ENCODE measurements at regions not wholly inside any gene's neighbourhood (a gene's known extent, or its start where the extent isn't known, plus 50 kb on each side); places are given as distances from the start of the nearest gene placed in this dataset.

DNA sequence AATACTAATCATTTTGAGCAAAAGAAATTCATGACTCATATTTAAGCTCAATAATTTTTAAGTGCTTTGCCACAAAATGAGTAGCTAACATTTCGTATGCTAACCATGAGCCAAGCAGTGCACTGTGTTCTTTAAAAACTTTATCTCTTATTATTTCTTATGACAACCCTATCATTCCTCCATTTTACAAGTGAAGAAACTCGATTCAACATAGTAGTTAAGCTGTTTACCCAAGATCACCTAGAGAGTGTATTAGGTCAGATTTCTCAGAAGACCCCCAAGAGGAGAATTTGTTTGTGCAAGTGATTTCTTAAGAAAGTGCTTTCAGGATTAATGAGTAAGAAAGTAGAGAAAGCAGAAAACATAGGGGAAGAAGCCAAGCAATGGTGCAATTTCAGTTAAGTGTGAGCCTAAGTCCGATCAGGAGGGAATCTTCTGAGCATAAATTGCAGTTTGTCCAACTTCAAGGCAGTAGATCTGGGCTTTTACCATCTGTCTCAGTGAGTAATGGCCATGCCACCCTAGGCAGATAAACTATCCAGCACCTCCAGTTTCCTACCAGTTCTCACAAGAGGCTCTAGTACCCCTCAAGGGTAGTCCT, 202.7 kb downstream of the SCG2 start:
- H3K27me3 Mint-ChIP-seq (ENCODE audit: low read depth) = no peaks in the 10 kb centered on the region
- H3K4me1 Mint-ChIP-seq = peaks cover 8% of the 10 kb centered on the region
- H3K27ac Mint-ChIP-seq = no peak overlapping the region
- peaks cover 14% of the 10 kb centered on the region for H3K9me3 Mint-ChIP-seq
- ATAC-seq = no peak
- CTCF ChIA-PET = no interaction called here
- peaks cover 5% of the 10 kb centered on the region for H3K36me3 Mint-ChIP-seq
- no peak overlapping the region for H3K4me3 Mint-ChIP-seq
- POLR2A ChIA-PET = no interaction called here
- TF ChIP-seq, protein P1, sequence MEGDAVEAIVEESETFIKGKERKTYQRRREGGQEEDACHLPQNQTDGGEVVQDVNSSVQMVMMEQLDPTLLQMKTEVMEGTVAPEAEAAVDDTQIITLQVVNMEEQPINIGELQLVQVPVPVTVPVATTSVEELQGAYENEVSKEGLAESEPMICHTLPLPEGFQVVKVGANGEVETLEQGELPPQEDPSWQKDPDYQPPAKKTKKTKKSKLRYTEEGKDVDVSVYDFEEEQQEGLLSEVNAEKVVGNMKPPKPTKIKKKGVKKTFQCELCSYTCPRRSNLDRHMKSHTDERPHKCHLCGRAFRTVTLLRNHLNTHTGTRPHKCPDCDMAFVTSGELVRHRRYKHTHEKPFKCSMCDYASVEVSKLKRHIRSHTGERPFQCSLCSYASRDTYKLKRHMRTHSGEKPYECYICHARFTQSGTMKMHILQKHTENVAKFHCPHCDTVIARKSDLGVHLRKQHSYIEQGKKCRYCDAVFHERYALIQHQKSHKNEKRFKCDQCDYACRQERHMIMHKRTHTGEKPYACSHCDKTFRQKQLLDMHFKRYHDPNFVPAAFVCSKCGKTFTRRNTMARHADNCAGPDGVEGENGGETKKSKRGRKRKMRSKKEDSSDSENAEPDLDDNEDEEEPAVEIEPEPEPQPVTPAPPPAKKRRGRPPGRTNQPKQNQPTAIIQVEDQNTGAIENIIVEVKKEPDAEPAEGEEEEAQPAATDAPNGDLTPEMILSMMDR (IDR thresholded peaks at IDR 0.05) = no peak
- no peak for TF ChIP-seq NFE2L1 (CRISPR knock-in tag; IDR thresholded peaks at IDR 0.05)
- no peak for DNase-seq (ENCODE audit: low spot score)

DNA sequence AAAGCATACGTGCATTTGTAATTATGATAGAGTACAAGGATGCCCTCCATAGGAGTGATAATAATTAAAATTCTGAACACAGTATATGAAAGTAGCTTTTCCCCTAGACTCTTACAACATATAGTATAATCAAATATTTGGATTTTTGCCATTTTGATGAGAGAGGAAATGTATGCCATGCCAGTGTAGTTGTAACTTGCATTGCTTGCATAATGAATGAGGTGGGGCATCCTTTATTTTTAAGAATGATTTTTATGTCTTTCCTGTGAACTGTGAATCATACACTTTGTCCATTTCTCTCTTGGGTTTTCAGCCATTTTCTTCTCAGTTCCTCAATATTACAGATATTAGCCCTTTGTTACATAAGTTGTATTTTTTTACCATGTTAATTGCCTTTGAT, 197.5 kb downstream of the SCG2 start:
- CTCF ChIA-PET = no interaction called here
- Mint-ChIP-seq H3K36me3 (no peaks in the 10 kb centered on the region), H3K9me3 (no peaks in the 10 kb centered on the region), H3K4me1 (peaks cover 8% of the 10 kb centered on the region), H3K4me3 (no peak overlapping the region), H3K27ac (no peak overlapping the region), H3K27me3 (ENCODE audit: low read depth) (no peaks in the 10 kb centered on the region)
- no peak for ATAC-seq
- POLR2A ChIA-PET = no interaction called here
- DNase-seq (ENCODE audit: low spot score) = no peak
- TF ChIP-seq PRRX2 (CRISPR knock-in tag; IDR thresholded peaks at IDR 0.05) = no peak
- TF ChIP-seq, protein P2, sequence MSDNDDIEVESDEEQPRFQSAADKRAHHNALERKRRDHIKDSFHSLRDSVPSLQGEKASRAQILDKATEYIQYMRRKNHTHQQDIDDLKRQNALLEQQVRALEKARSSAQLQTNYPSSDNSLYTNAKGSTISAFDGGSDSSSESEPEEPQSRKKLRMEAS (CRISPR knock-in tag; IDR thresholded peaks at IDR 0.05) = no peak
- no peak for TF ChIP-seq GABPB1 (CRISPR knock-in tag; IDR thresholded peaks at IDR 0.05)
- TF ChIP-seq ZNF416 (CRISPR knock-in tag; IDR thresholded peaks at IDR 0.05) = no peak
- TF ChIP-seq TCF7 (CRISPR knock-in tag; IDR thresholded peaks at IDR 0.05; ENCODE audit: low read depth) = no peak
- TF ChIP-seq JUN (CRISPR knock-in tag; IDR thresholded peaks at IDR 0.05) = no peak
- TF ChIP-seq RELA (CRISPR knock-in tag; IDR thresholded peaks at IDR 0.05; ENCODE audit: borderline replicate concordance) = no peak
- no peak for TF ChIP-seq SMAD3 (CRISPR knock-in tag; IDR thresholded peaks at IDR 0.05; ENCODE audit: borderline replicate concordance)
- no peak for TF ChIP-seq IRF2 (CRISPR knock-in tag; IDR thresholded peaks at IDR 0.05; ENCODE audit: borderline replicate concordance, low read depth)
- no peak for TF ChIP-seq GRHL2 (CRISPR knock-in tag; IDR thresholded peaks at IDR 0.05; ENCODE audit: insufficient replicate concordance, severe bottlenecking)
- TF ChIP-seq FOXK1 (CRISPR knock-in tag; IDR thresholded peaks at IDR 0.05) = no peak
- TF ChIP-seq SP1 (CRISPR knock-in tag; conservative IDR thresholded peaks at IDR 0.05) = no peak
- TF ChIP-seq CREB1 (CRISPR knock-in tag; IDR thresholded peaks at IDR 0.05) = no peak
- TF ChIP-seq, protein P3, sequence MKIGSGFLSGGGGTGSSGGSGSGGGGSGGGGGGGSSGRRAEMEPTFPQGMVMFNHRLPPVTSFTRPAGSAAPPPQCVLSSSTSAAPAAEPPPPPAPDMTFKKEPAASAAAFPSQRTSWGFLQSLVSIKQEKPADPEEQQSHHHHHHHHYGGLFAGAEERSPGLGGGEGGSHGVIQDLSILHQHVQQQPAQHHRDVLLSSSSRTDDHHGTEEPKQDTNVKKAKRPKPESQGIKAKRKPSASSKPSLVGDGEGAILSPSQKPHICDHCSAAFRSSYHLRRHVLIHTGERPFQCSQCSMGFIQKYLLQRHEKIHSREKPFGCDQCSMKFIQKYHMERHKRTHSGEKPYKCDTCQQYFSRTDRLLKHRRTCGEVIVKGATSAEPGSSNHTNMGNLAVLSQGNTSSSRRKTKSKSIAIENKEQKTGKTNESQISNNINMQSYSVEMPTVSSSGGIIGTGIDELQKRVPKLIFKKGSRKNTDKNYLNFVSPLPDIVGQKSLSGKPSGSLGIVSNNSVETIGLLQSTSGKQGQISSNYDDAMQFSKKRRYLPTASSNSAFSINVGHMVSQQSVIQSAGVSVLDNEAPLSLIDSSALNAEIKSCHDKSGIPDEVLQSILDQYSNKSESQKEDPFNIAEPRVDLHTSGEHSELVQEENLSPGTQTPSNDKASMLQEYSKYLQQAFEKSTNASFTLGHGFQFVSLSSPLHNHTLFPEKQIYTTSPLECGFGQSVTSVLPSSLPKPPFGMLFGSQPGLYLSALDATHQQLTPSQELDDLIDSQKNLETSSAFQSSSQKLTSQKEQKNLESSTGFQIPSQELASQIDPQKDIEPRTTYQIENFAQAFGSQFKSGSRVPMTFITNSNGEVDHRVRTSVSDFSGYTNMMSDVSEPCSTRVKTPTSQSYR (CRISPR knock-in tag; IDR thresholded peaks at IDR 0.05) = no peak
- TF ChIP-seq, protein P4, sequence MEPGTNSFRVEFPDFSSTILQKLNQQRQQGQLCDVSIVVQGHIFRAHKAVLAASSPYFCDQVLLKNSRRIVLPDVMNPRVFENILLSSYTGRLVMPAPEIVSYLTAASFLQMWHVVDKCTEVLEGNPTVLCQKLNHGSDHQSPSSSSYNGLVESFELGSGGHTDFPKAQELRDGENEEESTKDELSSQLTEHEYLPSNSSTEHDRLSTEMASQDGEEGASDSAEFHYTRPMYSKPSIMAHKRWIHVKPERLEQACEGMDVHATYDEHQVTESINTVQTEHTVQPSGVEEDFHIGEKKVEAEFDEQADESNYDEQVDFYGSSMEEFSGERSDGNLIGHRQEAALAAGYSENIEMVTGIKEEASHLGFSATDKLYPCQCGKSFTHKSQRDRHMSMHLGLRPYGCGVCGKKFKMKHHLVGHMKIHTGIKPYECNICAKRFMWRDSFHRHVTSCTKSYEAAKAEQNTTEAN (CRISPR knock-in tag; IDR thresholded peaks at IDR 0.05) = no peak
- no peak for TF ChIP-seq NFE2L1 (CRISPR knock-in tag; IDR thresholded peaks at IDR 0.05)
- TF ChIP-seq, protein P5, sequence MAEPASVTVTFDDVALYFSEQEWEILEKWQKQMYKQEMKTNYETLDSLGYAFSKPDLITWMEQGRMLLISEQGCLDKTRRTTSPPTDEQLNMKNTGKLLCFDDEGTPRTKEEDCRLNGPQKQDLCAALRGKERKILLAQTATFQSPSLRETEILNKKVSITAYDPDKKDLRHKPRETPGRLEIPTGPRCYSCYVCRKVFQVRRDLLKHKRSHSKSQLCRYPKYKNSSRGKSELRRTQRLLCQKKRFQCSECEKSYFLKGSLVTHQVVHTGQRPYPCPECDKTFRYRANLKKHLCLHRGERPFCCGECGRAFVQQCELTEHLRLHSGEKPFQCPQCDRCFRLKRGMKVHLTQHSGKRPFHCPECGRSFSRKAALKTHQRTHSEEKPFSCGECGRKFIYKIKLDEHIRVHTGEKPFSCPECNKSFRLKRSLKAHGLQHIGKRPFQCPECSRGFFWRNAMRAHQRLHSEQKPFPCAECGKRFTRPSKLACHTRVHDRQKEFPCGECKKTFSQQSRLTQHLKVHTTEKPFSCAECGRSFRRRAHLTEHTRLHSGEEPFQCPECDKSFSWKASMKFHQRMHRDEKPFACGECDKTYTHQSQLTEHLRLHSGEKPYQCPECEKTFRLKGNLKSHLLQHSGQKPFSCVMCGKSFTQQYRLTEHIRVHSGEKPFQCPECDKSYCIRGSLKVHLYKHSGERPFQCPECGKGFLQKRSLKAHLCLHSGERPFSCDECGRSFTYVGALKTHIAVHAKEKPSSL (CRISPR knock-in tag; conservative IDR thresholded peaks at IDR 0.05) = no peak
- no peak for TF ChIP-seq TP53 (CRISPR knock-in tag; IDR thresholded peaks at IDR 0.05)
- TF ChIP-seq, protein P6, sequence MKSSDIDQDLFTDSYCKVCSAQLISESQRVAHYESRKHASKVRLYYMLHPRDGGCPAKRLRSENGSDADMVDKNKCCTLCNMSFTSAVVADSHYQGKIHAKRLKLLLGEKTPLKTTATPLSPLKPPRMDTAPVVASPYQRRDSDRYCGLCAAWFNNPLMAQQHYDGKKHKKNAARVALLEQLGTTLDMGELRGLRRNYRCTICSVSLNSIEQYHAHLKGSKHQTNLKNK (CRISPR knock-in tag; IDR thresholded peaks at IDR 0.05) = no peak
- TF ChIP-seq, protein P1 (IDR thresholded peaks at IDR 0.05) = no peak
